HFFc6 (cell line): ENCODE measurements at regions not wholly inside any gene's neighbourhood (a gene's known extent, or its start where the extent isn't known, plus 50 kb on each side); places are given as distances from the start of the nearest gene placed in this dataset.

Experiments
- DNase-seq: peaks from one replicate; pipeline ENCODE4 v3.0.0-alpha.2; 2018
- H3K27ac Mint-ChIP-seq: 2 replicates; pipeline ENCODE4 v1.8.0; 2020; ENCODE audit warnings: mild to moderate bottlenecking, mixed read lengths
- H3K27me3 Mint-ChIP-seq: 2 replicates; pipeline ENCODE4 v1.8.0; 2021; ENCODE audit warnings: mild to moderate bottlenecking, moderate library complexity, mixed read lengths; ENCODE audit not compliant: insufficient read depth
- H3K36me3 Mint-ChIP-seq: 2 replicates; pipeline ENCODE4 v1.8.0; 2021; ENCODE audit warnings: low read depth, mixed read lengths
- H3K4me1 Mint-ChIP-seq: 2 replicates; pipeline ENCODE4 v1.8.0; 2020; ENCODE audit warnings: low read depth, mixed read lengths
- H3K4me3 Mint-ChIP-seq: 2 replicates; pipeline ENCODE4 v1.8.0; 2020; ENCODE audit warnings: mild to moderate bottlenecking, moderate library complexity, mixed read lengths
- H3K9me3 Mint-ChIP-seq: 2 replicates; pipeline ENCODE4 v1.8.0; 2020; ENCODE audit warnings: mild to moderate bottlenecking, mixed read lengths
- TF ChIP-seq, protein P1 (sequence below): fragments of 200-600 bp; sonication (generic); IDR thresholded peaks from 2 replicates; pipeline ENCODE4 v1.5.0; 2021; ENCODE audit warnings: antibody characterized with exemption, mild to moderate bottlenecking

DNA sequence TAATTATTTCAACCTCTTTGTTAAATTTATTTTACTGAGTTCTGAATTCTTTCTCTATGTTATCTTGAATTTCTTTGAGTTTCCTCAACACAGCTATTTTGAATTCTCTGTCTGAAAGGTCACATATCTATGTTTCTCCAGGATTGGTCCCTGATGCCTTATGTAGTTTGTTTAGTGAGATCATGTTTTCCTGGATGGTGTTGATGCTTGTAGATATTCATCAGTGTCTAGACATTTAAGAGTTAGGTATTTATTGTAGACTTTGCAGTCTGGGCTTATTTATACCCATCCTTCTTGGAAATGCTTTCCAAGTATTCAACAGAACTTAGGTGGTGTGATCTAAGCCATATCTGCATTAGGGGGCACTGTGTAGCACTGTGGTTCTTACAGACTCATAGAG lies 70.2 kb upstream of the SLC27A6 start:
- H3K36me3 Mint-ChIP-seq, result no peaks in the 10 kb centered on the region
- H3K27me3 Mint-ChIP-seq, result no peaks in the 10 kb centered on the region
- H3K4me3 Mint-ChIP-seq, result no peak overlapping the region
- H3K27ac Mint-ChIP-seq, result no peak overlapping the region
- DNase-seq, result no peak
- TF ChIP-seq, protein P1, sequence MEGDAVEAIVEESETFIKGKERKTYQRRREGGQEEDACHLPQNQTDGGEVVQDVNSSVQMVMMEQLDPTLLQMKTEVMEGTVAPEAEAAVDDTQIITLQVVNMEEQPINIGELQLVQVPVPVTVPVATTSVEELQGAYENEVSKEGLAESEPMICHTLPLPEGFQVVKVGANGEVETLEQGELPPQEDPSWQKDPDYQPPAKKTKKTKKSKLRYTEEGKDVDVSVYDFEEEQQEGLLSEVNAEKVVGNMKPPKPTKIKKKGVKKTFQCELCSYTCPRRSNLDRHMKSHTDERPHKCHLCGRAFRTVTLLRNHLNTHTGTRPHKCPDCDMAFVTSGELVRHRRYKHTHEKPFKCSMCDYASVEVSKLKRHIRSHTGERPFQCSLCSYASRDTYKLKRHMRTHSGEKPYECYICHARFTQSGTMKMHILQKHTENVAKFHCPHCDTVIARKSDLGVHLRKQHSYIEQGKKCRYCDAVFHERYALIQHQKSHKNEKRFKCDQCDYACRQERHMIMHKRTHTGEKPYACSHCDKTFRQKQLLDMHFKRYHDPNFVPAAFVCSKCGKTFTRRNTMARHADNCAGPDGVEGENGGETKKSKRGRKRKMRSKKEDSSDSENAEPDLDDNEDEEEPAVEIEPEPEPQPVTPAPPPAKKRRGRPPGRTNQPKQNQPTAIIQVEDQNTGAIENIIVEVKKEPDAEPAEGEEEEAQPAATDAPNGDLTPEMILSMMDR, result no peak
- no peaks in the 10 kb centered on the region for H3K4me1 Mint-ChIP-seq
- no peaks in the 10 kb centered on the region; the same call in 1 of the 2 replicates for H3K9me3 Mint-ChIP-seq

DNA sequence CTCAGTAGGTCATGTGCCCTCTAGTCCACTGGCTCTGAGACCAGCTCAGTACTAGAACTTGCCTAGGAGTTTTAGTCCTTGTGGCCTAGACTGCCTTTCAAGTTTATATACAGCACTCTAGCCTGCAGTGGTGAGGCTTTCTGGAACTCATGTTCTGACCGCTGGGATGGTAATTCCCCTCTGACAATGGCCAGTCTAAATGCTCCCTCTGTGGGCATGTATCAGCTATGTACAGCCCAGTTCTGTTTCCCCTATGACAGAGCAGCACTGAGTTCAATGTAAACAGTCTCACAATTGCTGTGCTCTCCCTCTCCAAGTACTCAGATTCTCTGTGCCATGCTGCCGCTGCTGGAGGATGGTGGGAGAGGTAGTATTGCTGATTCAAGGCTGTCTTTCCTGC lies 68.6 kb upstream of the SLC27A6 start:
- H3K27me3 Mint-ChIP-seq, result no peaks in the 10 kb centered on the region
- H3K4me1 Mint-ChIP-seq, result no peaks in the 10 kb centered on the region
- TF ChIP-seq, protein P1, result no peak
- H3K9me3 Mint-ChIP-seq, result no peaks in the 10 kb centered on the region
- H3K27ac Mint-ChIP-seq, result no peak overlapping the region
- H3K4me3 Mint-ChIP-seq, result no peak overlapping the region
- no peaks in the 10 kb centered on the region for H3K36me3 Mint-ChIP-seq
- DNase-seq, result no peak

DNA sequence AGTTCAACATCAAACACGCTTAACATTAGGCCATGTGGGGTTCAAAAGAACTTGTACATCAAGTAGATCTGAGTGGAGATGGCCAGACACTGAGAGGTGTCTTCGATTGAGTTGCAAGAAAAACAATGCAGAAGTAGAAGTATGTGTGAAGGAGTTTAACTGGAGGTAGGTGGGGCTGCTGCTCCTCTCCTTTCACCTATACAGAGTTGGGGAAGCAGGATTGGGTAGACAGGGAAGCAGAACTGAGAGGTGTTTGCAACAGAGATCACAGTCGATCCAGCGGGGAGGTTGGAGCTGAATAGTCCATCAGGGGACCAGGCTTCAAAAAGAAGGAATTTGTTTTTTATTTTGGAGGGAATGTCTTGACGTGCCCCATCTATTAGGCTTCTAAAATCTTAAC lies 61.7 kb upstream of the SLC27A6 start:
- DNase-seq, result no peak
- TF ChIP-seq, protein P1, result no peak
- H3K9me3 Mint-ChIP-seq, result no peaks in the 10 kb centered on the region
- H3K27me3 Mint-ChIP-seq, result no peaks in the 10 kb centered on the region; the same call in 1 of the 2 replicates
- H3K4me1 Mint-ChIP-seq, result no peaks in the 10 kb centered on the region
- H3K4me3 Mint-ChIP-seq, result no peak overlapping the region
- no peaks in the 10 kb centered on the region for H3K36me3 Mint-ChIP-seq
- H3K27ac Mint-ChIP-seq, result no peak overlapping the region

DNA sequence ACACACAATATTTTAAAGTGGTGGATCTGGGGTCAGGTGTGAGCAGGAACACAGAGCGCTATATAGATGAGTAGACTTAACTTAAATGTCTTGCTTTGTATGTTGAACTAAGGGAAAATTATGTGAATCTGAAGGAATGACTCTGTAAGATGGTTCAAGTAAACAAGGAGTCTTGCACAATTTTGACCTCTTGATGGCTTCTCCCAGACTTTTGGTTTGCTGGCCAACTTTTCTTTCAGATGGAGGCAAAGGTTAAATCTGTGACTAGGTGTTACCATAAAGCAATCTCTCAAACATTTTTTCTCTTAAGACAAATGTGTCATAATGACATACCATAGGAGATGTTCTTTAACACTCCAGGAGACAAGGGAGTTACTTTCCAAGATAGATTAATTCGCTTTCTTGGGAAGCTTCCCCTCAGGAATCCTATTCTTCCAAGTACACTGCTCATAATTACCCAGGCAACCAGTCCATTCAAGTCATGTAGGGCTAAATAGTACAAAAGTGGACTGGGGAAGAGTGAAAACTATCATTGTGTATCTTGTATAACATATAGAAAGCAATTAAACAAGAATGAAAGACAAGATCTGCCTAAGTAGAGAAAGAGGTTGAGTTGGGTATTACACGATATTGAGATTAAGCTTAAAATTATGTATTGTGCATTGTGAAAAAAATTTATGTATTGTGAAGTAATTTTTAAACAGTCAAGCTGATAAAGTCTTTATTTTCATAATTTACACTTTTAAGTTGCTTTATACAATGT lies 60.3 kb upstream of the SLC27A6 start:
- Mint-ChIP-seq H3K36me3 (no peaks in the 10 kb centered on the region), H3K9me3 (no peaks in the 10 kb centered on the region), H3K4me3 (no peak overlapping the region), H3K27me3 (no peaks in the 10 kb centered on the region; the same call in 1 of the 2 replicates), H3K27ac (no peak overlapping the region), H3K4me1 (no peaks in the 10 kb centered on the region)
- TF ChIP-seq, protein P1, result no peak
- no peak for DNase-seq

DNA sequence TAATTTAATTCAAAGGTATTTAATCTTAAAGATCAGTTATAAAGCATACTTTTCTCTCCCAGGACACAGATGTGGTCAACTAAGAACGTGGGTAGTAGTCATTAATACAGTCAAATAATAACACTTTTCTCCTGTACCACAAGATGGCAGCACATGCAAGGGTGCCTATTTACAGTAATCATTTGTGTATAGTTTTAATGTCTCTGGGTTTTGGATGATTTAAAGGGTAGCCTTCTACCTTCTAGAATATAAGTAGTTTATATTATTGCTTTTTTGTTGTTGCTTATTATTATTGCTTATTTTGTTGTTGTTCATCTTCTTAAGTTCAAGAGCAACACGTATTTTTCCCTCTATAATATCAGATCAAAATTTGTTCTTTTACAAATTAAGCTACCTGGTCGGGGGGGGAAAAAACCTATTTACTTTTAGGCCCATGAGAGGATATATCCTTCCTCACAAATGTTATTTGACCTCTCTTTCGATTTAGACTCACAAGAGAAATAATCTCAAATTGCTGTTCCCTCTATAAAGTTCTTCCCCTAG lies 59.6 kb upstream of the SLC27A6 start:
- TF ChIP-seq, protein P1, result peak; percentile 89
- H3K27me3 Mint-ChIP-seq, result no peaks in the 10 kb centered on the region; the same call in 1 of the 2 replicates
- H3K27ac Mint-ChIP-seq, result no peak overlapping the region
- H3K36me3 Mint-ChIP-seq, result no peaks in the 10 kb centered on the region
- no peaks in the 10 kb centered on the region for H3K4me1 Mint-ChIP-seq
- no peaks in the 10 kb centered on the region for H3K9me3 Mint-ChIP-seq
- DNase-seq, result peak; percentile 57
- H3K4me3 Mint-ChIP-seq, result no peak overlapping the region
